ENCODE measurements at regions not wholly inside any gene's neighbourhood (a gene's known extent, or its start where the extent isn't known, plus 50 kb on each side); places are given as distances from the start of the nearest gene placed in this dataset.

DNA sequence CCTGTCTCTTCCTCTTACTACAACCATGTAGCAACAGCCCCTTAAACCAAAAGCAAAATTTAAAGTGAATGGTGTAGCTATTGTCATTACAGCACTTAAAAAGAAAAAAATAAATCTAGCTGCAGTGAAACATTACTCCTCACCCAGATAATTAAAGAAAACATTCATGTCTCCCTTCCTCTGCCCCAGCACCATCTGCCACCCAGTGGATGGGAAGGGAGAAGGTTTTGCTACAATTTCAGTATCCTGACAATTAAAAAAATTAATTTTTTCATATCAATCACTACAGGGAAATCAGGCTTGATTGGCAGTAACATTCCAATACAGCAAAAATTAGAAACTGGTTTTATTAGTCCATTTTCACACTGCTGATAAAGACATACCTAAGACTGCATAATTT, 147.4 kb upstream of the PUM3 start:
- TF ChIP-seq, protein P1, sequence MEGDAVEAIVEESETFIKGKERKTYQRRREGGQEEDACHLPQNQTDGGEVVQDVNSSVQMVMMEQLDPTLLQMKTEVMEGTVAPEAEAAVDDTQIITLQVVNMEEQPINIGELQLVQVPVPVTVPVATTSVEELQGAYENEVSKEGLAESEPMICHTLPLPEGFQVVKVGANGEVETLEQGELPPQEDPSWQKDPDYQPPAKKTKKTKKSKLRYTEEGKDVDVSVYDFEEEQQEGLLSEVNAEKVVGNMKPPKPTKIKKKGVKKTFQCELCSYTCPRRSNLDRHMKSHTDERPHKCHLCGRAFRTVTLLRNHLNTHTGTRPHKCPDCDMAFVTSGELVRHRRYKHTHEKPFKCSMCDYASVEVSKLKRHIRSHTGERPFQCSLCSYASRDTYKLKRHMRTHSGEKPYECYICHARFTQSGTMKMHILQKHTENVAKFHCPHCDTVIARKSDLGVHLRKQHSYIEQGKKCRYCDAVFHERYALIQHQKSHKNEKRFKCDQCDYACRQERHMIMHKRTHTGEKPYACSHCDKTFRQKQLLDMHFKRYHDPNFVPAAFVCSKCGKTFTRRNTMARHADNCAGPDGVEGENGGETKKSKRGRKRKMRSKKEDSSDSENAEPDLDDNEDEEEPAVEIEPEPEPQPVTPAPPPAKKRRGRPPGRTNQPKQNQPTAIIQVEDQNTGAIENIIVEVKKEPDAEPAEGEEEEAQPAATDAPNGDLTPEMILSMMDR (IDR thresholded peaks at IDR 0.05), result no peak
- no peak for TF ChIP-seq POLR2A (IDR thresholded peaks at IDR 0.05)
- Histone ChIP-seq H3K4me3 (no peak overlapping the region), H3K9me3 (no peaks in the 10 kb centered on the region), H3K27ac (no peak overlapping the region), H3K4me1 (no peaks in the 10 kb centered on the region), H3K27me3 (no peaks in the 10 kb centered on the region), H3K36me3 (ENCODE audit: low read depth, missing control alignments) (no peaks in the 10 kb centered on the region)
- intact Hi-C loops (cut with DNase I; ENCODE audit: low total_unique reads), result no loop called here
- no peak for DNase-seq

DNA sequence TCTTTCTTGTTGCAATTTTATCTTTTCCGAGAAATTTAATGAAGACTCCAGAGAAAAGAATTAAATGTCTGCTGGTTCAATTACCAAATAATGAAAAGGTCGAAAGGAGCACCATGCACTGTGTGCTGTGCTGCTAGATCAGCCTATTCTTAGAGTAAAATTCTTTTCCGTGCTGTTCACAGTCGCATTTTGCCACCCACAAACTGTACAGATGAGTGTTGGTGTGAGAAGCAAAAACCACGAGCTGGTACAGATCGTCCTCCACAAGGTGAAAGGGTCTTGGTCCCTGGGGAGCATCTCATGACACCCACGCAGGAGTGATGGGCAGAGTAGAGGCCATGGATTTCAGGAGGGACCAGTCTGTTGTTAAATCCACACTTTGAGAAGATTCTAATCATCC, 143.8 kb upstream of the PUM3 start:
- Histone ChIP-seq H3K27ac (no peak overlapping the region), H3K36me3 (ENCODE audit: low read depth, missing control alignments) (no peaks in the 10 kb centered on the region), H3K9me3 (no peaks in the 10 kb centered on the region), H3K27me3 (no peaks in the 10 kb centered on the region), H3K4me3 (no peak overlapping the region), H3K4me1 (no peaks in the 10 kb centered on the region)
- TF ChIP-seq, protein P1 (IDR thresholded peaks at IDR 0.05), result no peak
- no peak for TF ChIP-seq POLR2A (IDR thresholded peaks at IDR 0.05)
- intact Hi-C loops (cut with DNase I; ENCODE audit: low total_unique reads), result no loop called here
- 47 to 51% methylated on average over 7 of the region's 7 CpGs for WGBS, 2 donors
- no peak for DNase-seq

DNA sequence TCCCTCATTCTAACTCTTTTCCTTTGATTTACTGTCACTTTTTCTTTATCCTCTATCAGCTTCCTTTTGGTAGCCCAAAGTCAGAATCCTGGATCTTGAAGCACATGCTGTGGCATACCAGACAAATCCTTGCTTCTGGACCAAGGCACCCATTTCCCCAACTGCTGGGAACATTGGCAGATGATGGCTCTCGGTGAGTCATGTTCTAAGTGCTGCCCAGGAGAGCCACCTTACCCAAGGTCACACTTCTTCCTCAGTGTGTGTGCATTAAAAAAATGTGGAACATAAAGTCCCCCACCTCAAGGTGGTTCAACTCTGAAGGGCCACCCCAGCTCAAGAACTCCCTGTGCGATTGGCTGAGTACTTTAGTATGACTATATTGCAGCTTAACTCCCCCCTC, 141.4 kb upstream of the PUM3 start:
- Histone ChIP-seq H3K4me3 (no peak overlapping the region), H3K27ac (no peak overlapping the region), H3K9me3 (no peaks in the 10 kb centered on the region), H3K4me1 (no peaks in the 10 kb centered on the region), H3K36me3 (ENCODE audit: low read depth, missing control alignments) (no peaks in the 10 kb centered on the region), H3K27me3 (no peaks in the 10 kb centered on the region)
- no peak for TF ChIP-seq POLR2A (IDR thresholded peaks at IDR 0.05)
- TF ChIP-seq, protein P1 (IDR thresholded peaks at IDR 0.05), result no peak
- intact Hi-C loops (cut with DNase I; ENCODE audit: low total_unique reads), result no loop called here
- 88 to 100% methylated on average over 2 of the region's 2 CpGs for WGBS, 2 donors
- DNase-seq, result no peak

GRCh38 chr9:2984491-2984890, 140.6 kb upstream of the PUM3 start:
- no peaks in the 10 kb centered on the region for H3K36me3 ChIP-seq (ENCODE audit: low read depth, missing control alignments)
- no peaks in the 10 kb centered on the region for H3K27me3 ChIP-seq
- intact Hi-C loops (cut with DNase I; ENCODE audit: low total_unique reads), result no loop called here
- no peaks in the 10 kb centered on the region for H3K9me3 ChIP-seq
- no peak overlapping the region for H3K4me3 ChIP-seq
- no peak for DNase-seq
- no peak overlapping the region for H3K27ac ChIP-seq
- TF ChIP-seq, protein P1 (IDR thresholded peaks at IDR 0.05), result no peak
- TF ChIP-seq POLR2A (IDR thresholded peaks at IDR 0.05), result no peak
- H3K4me1 ChIP-seq, result no peaks in the 10 kb centered on the region

DNA sequence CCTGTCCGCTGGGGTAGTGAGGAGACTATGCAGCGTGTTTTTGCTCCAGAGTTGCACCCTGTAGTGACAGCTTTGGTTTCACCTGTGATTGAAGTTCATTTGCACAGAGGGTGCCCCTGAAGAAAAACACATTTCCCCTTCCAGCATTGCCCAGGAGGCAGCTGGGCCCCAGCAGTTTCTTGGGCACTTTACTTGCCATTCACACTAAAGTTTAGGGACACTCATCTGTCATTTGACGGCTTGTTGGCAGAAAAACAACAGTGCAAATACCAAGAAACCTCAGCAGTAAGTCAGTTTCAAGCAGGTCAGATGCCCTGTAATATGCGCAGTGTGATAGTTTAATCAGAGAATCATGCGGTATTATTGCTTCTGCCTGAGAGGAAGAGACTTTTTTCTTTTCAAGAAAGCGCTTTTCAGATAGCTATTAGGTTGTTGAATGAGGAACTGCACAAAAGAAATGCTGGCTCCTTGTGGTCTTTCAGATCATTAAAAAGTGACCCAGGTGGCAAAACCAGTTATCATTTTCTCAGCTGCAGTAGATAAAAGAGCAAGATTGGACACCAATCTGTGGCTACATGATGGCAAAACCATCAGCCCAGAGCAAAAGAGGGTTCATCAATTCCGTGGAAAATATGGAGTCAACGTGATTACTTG, 136.2 kb upstream of the PUM3 start:
- H3K27me3 ChIP-seq, result no peaks in the 10 kb centered on the region
- H3K36me3 ChIP-seq (ENCODE audit: low read depth, missing control alignments), result no peaks in the 10 kb centered on the region
- H3K9me3 ChIP-seq, result no peaks in the 10 kb centered on the region
- no peak for TF ChIP-seq POLR2A (IDR thresholded peaks at IDR 0.05)
- TF ChIP-seq, protein P1 (IDR thresholded peaks at IDR 0.05), result no peak
- no peak for DNase-seq
- no peak overlapping the region for H3K4me3 ChIP-seq
- H3K27ac ChIP-seq, result no peak overlapping the region
- WGBS, 2 donors, result 92 to 93% methylated on average over 8 of the region's 8 CpGs
- H3K4me1 ChIP-seq, result no peaks in the 10 kb centered on the region
- intact Hi-C loops (cut with DNase I; ENCODE audit: low total_unique reads), result no loop called here

Data from testis (tissue), 2 donors.